ENCODE measurements at regions not wholly inside any gene's neighbourhood (a gene's known extent, or its start where the extent isn't known, plus 50 kb on each side); places are given as distances from the start of the nearest gene placed in this dataset.
"Not testable (repeated sequence)": the region's sequence is repeated elsewhere in the genome, so short reads cannot be mapped to it uniquely, and the experiment has no call there.

GRCh38 chr10:14423111-14423744 is 92.5 kb upstream of the FRMD4A start:
- DNase-seq, result no peak

GRCh38 chr10:14422431-14422830 is 91.7 kb upstream of the FRMD4A start:
- DNase-seq, result no peak

DNA sequence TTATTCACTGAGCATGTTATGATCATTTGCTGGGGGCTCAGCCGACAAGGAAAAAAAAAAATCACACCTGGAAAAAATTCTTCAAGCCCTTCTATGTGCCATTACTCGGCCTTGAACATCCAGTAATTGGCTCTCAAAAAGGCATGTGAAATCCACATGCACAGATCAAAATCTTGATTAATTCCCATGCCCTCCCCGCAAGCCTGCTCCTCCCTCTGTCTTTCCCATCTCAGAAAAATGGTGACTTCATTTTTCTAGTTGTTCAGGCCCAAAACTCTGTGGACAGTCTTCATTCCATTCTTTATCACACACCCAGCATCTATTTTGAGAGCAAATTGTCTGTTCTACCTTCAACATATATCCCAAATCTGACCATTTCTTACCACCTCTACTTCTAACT is 91.2 kb upstream of the FRMD4A start:
- no peak for DNase-seq

DNA sequence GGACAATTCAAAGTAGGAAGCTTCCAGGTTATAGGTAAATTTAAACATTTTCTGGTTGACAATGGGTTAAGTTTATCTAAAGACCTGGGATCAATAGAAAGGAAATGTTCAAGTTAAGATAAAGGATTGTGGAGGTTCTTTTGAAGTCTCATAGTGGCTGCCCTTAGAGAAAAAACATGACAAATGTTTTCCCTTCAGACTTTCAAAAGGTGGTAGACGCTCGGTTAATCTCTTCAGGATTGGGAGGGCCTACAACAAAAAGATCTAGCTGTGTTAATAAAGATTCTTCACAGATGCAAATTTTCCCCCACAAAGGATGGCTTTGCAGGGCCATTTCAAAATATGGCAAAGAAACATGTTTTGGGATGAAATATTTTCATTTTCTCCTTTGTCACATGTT is 86.6 kb upstream of the FRMD4A start:
- not testable (repeated sequence) for DNase-seq

GRCh38 chr10:14416308-14416700 is 85.6 kb upstream of the FRMD4A start:
- DNase-seq, result no peak

- no peak for DNase-seq
Observed at GRCh38 chr10:14415676-14416307, 85.1 kb upstream of the FRMD4A start.

GRCh38 chr10:14414901-14415300 is 84.2 kb upstream of the FRMD4A start:
- no peak for DNase-seq

DNA sequence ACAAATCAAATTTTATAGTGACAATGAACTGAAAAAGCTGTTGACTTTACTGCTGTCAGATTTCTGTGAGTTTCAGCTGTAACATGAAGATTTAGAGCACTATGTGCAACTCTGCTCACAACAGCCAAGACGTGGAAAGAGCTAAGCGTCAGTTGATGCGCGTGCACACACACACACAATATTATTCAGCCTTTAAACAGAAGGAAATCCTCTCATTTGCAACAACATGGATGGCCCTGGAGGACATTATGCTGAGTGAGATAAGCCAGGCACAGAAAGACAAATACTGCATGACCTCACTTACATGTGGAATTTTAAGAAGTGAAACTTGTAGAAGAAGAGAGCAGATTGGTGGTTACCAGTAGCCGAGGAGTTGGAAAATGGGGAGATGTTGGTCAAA is 82.8 kb upstream of the FRMD4A start:
- no peak for DNase-seq

DNA sequence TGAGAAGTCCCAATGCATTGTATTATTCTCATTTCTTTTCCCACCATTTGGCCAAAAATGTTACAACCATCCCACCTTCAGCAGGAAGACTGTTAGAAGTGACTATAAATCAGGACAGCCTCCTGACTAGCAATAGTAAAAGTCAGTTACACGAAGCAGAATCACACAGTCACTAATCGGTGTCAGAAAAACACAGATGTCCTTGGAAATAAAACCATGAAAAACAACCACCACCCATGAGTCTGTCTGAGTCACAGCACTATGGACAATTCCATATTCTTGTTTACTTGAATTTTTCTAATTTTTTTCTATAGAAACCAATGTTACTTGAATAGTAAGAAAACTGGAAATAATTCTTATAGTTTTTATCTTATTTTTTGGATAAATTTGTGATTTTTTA is 81.9 kb upstream of the FRMD4A start:
- no peak for DNase-seq

GRCh38 chr10:14409856-14410458 is 79.2 kb upstream of the FRMD4A start:
- DNase-seq, result no peak

- no peak for DNase-seq
Observed at GRCh38 chr10:14409247-14409646, 78.5 kb upstream of the FRMD4A start.

DNA sequence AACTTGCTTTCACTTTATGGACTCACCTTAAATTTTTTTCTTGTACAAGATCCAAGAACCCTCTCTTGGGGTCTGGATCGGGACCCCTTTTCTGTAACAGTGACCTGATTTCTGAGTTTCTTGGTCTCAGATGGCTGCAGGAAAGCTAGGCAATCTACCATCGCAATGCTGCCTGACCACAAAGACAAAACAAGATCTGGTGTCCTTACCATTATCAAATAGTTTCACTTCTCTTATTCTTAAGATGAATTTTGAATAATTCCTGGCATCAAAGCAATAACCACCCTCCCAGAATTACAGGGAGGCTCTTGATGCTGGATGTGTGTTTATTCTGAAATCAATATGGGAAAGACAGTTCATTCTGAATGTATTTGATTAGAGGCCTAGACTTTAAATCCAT is 77.4 kb upstream of the FRMD4A start:
- no peak for DNase-seq

DNA sequence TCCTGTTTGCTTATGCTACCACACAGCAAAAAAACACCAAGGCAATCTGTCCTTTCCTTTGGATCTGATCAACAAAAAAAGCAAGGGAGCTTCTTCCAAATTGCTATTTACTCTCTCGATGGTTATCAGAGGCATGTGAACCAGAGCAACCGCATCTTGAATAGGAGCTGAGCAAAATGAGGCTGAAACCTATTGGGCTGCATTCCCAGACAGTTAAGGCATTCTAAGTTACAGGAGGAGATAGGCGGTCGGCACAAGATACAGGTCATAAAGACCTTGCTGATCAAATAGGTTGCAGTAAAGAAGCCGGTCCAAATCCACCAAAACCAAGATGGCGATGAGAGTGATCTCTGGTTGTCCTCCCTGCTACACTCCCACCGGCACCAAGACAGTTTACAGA is 76.8 kb upstream of the FRMD4A start:
- no peak for DNase-seq

- no peak for DNase-seq
Observed at GRCh38 chr10:14405076-14406065, 74.6 kb upstream of the FRMD4A start.

GRCh38 chr10:14403881-14404623 is 73.3 kb upstream of the FRMD4A start:
- DNase-seq, result no peak

- DNase-seq, result no peak
Observed at GRCh38 chr10:14403359-14403758, 72.6 kb upstream of the FRMD4A start.

DNA sequence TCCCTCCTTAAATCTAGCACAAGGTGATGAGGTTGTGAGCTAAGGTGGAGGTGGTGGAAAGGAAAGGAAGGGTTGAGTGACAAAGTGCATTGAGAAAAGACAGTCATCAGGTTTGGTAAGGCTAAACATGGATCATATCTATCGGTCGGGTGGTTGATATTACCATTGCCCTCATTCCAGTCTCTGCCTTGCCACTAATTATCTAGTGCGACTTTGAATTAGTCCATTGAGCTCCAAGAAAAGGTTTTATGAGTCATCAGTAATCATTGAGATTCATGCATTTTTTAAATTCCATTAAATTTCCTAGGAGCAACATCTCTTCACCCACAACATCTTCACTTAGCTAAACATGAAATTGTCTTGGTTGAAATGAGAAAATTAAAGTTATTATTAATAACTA is 68.9 kb upstream of the FRMD4A start:
- DNase-seq, result no peak

GRCh38 chr10:14397066-14397465 is 66.3 kb upstream of the FRMD4A start:
- no peak for DNase-seq

DNA sequence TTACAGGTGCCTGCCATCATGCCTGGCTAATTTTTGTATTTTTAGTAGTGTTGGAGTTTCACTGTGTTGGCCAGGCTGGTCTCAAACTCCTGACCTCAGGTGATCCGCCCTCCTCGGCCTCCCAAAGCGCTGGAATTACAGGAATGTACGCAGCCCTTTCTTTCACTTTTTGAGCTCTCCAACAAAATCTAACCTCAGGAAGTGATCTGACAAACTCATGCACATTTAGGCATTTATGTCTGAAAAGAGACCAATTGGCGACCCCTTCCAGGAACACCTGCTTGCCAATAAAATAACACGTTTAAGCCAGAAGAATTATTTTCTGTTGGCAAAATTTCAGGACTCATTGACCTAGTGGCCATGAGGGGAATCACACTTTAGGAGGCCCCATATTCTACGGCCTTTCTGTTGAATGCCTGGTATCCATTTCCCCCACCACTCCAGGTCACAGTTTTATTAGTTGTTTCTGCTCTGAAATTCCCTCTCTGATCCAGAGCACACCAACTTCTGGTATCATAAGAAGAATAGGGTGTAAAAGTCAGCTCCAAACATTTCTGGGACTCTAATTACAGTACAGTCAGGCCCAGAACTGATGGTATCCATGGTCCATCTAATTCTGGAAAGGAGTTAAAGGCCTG is 65.8 kb upstream of the FRMD4A start:
- DNase-seq, result no peak

GRCh38 chr10:14394179-14394578 is 63.5 kb upstream of the FRMD4A start:
- no peak for DNase-seq

DNA sequence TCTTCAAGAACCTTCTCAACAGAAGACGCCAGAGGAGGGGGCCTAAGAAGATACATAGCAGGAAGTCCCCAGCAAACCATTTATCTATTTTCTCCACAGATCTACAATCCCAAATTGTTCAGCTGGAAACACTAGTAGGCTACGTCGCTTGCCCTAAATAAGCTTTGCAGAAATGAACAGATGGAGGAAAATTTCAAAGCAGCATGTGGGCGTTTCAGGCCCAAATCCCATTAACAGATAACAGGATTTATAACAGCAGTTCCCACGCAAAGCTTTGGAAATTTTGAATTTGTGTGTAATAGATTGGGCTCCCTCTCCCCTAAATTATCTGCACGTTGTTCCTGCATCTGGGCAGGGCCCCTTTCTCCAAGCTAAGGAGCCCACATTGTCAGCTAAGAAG is 60.6 kb upstream of the FRMD4A start:
- no peak for DNase-seq

DNA sequence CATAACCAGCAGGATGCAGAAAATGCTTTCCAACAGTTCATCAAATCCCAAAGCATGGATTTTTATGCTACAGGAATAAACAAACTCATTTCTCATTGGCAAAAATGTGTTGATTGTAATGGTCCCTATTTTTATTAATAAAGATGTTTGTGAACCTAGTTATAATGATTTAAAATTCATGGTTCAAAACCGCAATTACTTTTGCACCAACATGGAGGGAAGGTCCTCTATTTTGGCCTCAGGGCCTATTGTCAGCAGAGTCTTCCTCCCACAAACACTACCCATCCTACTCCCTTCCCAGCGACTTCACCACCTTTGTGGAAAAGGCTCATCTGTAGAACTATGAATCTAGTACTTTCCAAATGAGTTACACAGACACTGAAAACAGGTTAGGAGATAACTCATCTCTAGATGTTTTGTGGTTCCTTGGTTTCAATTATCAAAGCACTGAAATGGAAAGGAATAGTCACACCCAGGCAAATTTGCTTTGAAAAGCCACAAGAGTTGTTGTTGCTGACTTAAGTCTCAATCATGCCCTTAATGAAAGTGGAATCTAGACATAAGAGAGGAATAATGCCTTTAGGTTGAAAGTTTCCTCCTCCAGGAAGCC is 59.4 kb upstream of the FRMD4A start:
- no peak for DNase-seq
